Heart right ventricle (tissue), 16 donors: ENCODE measurements at regions not wholly inside any gene's neighbourhood (a gene's known extent, or its start where the extent isn't known, plus 50 kb on each side); places are given as distances from the start of the nearest gene placed in this dataset.
A peak's percentile ranks its signal among the peaks of the same experiment; 100 is the strongest.

Source experiments
- ATAC-seq, 8 donors: fragments of 200-7000 bp; cut with Tn5 transposase; one replicate each; pipeline ENCODE4 v1.9.1; 2020; ENCODE audit warnings: mild to moderate bottlenecking in 8 of 8, moderate library complexity in 8 of 8, moderate number of reproducible peaks in 1 of 8
- DNase-seq, 2 donors: peaks; one replicate each; pipeline ENCODE4 v3.0.0-alpha.2; 2020
- H3K27ac ChIP-seq, 10 donors: fragments of 200-600 bp; sonication (generic) in 2 of 10; one replicate each; pipeline versions ENCODE4 v1.5.0 to v1.8.0; 2020 to 2022; ENCODE audit warnings: mild to moderate bottlenecking in 3 of 10
- H3K27me3 ChIP-seq, 7 donors: fragments of 200-600 bp; one replicate each; pipeline ENCODE4 v1.8.0; 2021 to 2022; ENCODE audit warnings: mild to moderate bottlenecking in 2 of 7
- H3K36me3 ChIP-seq, 9 donors: fragments of 200-600 bp; sonication (generic) in 1 of 9; one replicate each; pipeline versions ENCODE4 v1.5.0 to v1.8.0; 2020 to 2022; ENCODE audit warnings: mild to moderate bottlenecking in 2 of 9
- H3K4me1 ChIP-seq, 9 donors: fragments of 200-600 bp; sonication (generic) in 1 of 9; one replicate each; pipeline versions ENCODE4 v1.5.0 to v1.8.0; 2020 to 2022; ENCODE audit warnings: mild to moderate bottlenecking in 4 of 9
- H3K4me3 ChIP-seq, 10 donors: fragments of 200-600 bp; sonication (generic) in 2 of 10; one replicate each; pipeline versions ENCODE4 v1.5.0 to v1.8.0; 2020 to 2022; ENCODE audit warnings: mild to moderate bottlenecking in 7 of 10, moderate library complexity in 2 of 10
- H3K9me3 ChIP-seq, 11 donors: fragments of 200-600 bp in 10 of 11; sonication (generic) in 2 of 11; one replicate each; pipeline versions ENCODE4 v1.5.0 to v1.8.0; 2013 to 2022; ENCODE audit warnings: mild to moderate bottlenecking in 2 of 11, control low read depth in 1 of 11, moderate library complexity in 1 of 11
- WGBS, 2 donors: extraction: QIAGEN DNeasy Blood & Tissue Kit; methylation state at CpG; one replicate each; pipeline ENCODE4 v1.1.7; 2013; ENCODE audit warnings: inconsistent platforms in 1 of 2; 5-methylcytosine and 5-hydroxymethylcytosine counted together
- intact Hi-C, 10 donors: fragments of 100-400 bp; cut with DNase I; formaldehyde crosslinking; loops; one replicate each; pipeline versions ENCODE4 v1.11.1 to v1.14.2; 2022
- TF ChIP-seq, protein P1 (sequence below), 9 donors: fragments of 200-600 bp; sonication (generic) in 2 of 9; IDR thresholded peaks; one replicate each; pipeline versions ENCODE4 v1.5.0 to v1.8.0; 2021 to 2022; ENCODE audit warnings: antibody characterized with exemption in 9 of 9, mild to moderate bottlenecking in 5 of 9, moderate library complexity in 1 of 9
- donor health status: Arrhythmogenic right ventricular cardiomyopathy.
- donor health status: ischemic (EF 13 %, LVEDD 7.1; RV severe dilation, severe dysfunction).
- donor health status: healthy with polysubstance abuse.
- donor health status: DM: no; HTN: yes; CAD: no.
- donor health status: DM: no; HTN: no; CAD: no.
- donor health status: ischemic (EF 25% LVEDD 6.9; RV normal size, moderate dysfunction).
- donor health status: ischemic (EF 25% LVEDD 5.7; RV mildly dilated, moderate dysfunction).
- donor health status: healthy.
- donor health status: DM: yes; HTN: yes; CAD: no.
- donor health status: Ischemic cardiomyopathy.
- donor health status: ischemic (EF 35%, LVEDD 5.7; RV mildly dilated, moderate dysfunction).
- donor health status: nonischemic (EF 11% LVEDD 7.7; RV severe dilation, severe dysfunction).
- donor health status: DM: yes; HTN: yes; CAD: no.
- donor health status: PGD.
- donor health status: ischemic (EF 29% LVEDD 5.4; RV normal size, mild dysfunction).
- donor health status: nonischemic (EF 23%, LVEDD 6.1; RV moderate dilation, normal function).

- Histone ChIP-seq H3K4me3 (no peak overlapping the region), H3K36me3 (no peaks in the 10 kb centered on the region), H3K27ac (no peak overlapping the region), H3K9me3 (no peaks in the 10 kb centered on the region), H3K27me3 (no peaks in the 10 kb centered on the region), H3K4me1 (no peaks in the 10 kb centered on the region)
- TF ChIP-seq, protein P1, sequence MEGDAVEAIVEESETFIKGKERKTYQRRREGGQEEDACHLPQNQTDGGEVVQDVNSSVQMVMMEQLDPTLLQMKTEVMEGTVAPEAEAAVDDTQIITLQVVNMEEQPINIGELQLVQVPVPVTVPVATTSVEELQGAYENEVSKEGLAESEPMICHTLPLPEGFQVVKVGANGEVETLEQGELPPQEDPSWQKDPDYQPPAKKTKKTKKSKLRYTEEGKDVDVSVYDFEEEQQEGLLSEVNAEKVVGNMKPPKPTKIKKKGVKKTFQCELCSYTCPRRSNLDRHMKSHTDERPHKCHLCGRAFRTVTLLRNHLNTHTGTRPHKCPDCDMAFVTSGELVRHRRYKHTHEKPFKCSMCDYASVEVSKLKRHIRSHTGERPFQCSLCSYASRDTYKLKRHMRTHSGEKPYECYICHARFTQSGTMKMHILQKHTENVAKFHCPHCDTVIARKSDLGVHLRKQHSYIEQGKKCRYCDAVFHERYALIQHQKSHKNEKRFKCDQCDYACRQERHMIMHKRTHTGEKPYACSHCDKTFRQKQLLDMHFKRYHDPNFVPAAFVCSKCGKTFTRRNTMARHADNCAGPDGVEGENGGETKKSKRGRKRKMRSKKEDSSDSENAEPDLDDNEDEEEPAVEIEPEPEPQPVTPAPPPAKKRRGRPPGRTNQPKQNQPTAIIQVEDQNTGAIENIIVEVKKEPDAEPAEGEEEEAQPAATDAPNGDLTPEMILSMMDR (IDR thresholded peaks at IDR 0.05) = no peak
- ATAC-seq (no peak), DNase-seq (no peak)
- 86 to 93% methylated on average over 1 of the region's 1 CpG for WGBS, 2 donors
- intact Hi-C loops = no loop called here
Measured at GRCh38 chr1:112133487-112133886, 144.0 kb upstream of the KCND3 start.

DNA sequence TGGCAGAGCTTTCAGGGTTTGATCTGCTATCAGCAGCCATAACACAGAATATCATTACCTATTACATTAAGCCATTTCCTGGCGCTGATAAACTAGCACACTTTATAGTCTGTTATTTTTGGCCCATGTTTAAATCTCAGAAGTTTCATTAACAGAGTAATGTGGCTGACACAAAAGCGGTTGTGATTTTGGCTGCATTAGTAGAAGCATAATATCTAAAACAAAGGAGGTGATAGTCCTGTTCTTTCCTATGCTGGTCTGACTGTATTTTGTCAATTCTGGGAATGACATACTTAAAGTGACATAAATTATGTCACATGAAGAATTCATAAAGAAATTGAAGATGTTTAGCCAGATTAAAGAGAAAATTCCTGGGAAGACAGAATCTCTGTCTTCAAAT, 151.3 kb upstream of the KCND3 start:
- Histone ChIP-seq H3K9me3 (no peaks in the 10 kb centered on the region), H3K36me3 (no peaks in the 10 kb centered on the region), H3K27me3 (no peaks in the 10 kb centered on the region), H3K4me3 (no peak overlapping the region), H3K27ac (no peak overlapping the region), H3K4me1 (peaks cover 0 to 37% (median 9%) of the 10 kb centered on the region in 9 donors)
- TF ChIP-seq, protein P1 (IDR thresholded peaks at IDR 0.05) = no peak
- intact Hi-C loops = loop anchor here in 3 of 10 donors (5.0 to 10.0 kb wide), 6 partner anchors 83 to 236 kb away; no protein-coding TSS in a partner anchor
- DNase-seq = no peak
- 42 to 45% methylated on average over 2 of the region's 2 CpGs for WGBS, 2 donors
- ATAC-seq = no peak

DNA sequence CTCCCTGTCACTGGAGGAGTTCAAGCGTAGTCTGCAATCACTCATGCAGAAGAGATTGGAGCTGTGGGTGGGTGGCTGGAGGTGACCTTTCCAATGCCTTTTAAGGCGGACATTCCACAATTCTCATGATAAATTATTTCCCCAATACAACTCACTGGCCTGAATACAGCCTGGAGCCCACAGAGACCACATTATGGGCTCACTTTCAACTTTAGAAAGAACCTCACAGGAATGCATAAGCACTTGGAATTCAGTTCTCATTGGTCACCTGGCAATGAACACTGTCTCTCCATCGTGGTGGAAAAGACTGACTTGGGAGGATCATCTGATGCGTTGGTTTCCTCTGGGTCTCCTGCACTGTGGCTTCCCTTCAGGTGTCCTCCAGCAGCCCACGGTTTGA, 151.8 kb upstream of the KCND3 start:
- peaks cover 0 to 40% (median 9%) of the 10 kb centered on the region in 9 donors for H3K4me1 ChIP-seq
- DNase-seq (no peak), ATAC-seq (no peak)
- WGBS, 2 donors = 51 to 53% methylated on average over 5 of the region's 5 CpGs
- no peaks in the 10 kb centered on the region for H3K9me3 ChIP-seq
- intact Hi-C loops = loop anchor here in 3 of 10 donors (5.0 to 10.0 kb wide), 6 partner anchors 84 to 236 kb away; no protein-coding TSS in a partner anchor
- no peak overlapping the region for H3K4me3 ChIP-seq
- no peaks in the 10 kb centered on the region for H3K36me3 ChIP-seq
- TF ChIP-seq, protein P1 (IDR thresholded peaks at IDR 0.05) = no peak
- no peaks in the 10 kb centered on the region for H3K27me3 ChIP-seq
- H3K27ac ChIP-seq = no peak overlapping the region

DNA sequence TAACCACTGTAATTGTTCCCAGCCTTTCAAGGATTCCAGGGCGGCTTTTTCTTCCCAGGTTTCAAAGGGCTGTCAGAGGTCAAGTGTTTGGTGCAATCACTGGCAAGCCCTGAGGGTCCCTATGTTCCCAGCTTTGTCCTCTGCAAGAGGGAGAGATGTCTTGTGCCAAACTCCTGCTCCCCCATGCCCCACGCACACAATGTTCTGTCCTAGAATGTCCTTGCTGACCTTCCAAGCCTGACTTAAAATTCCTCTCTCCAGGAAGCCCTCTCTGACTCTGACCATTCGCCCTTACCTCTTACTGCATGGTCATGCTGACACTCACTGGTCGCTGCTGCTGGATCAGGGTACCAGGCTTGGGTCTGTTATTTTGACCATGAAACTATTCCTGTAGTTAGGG, 152.5 kb upstream of the KCND3 start:
- ATAC-seq (peak in 7 of 8 donors; percentile 39 to 88 (median 56)), DNase-seq (peak in 1 of 2 donors; percentile 9)
- no peaks in the 10 kb centered on the region for H3K9me3 ChIP-seq
- H3K27me3 ChIP-seq = no peaks in the 10 kb centered on the region
- TF ChIP-seq, protein P1 (IDR thresholded peaks at IDR 0.05) = peak in 1 of 9 donors; percentile 12
- intact Hi-C loops = loop anchor here in 3 of 10 donors (5.0 to 10.0 kb wide), 6 partner anchors 85 to 237 kb away; no protein-coding TSS in a partner anchor
- H3K4me1 ChIP-seq = peaks cover 0 to 40% (median 9%) of the 10 kb centered on the region in 9 donors
- WGBS, 2 donors = 34 to 43% methylated on average over 4 of the region's 4 CpGs
- no peaks in the 10 kb centered on the region for H3K36me3 ChIP-seq
- peak overlapping the region in 1 of 10 donors; percentile 6 for H3K27ac ChIP-seq
- H3K4me3 ChIP-seq = no peak overlapping the region
